ENCODE measurements at regions not wholly inside any gene's neighbourhood (a gene's known extent, or its start where the extent isn't known, plus 50 kb on each side); places are given as distances from the start of the nearest gene placed in this dataset.

- peak; percentile 31 for TF ChIP-seq CTCF (IDR thresholded peaks at IDR 0.05)
- TF ChIP-seq REST (IDR thresholded peaks at IDR 0.05; ENCODE audit: insufficient read depth in 1 of 2, low read depth in 2 of 2, low read length in 1 of 2) = no peak
Measured at GRCh38 chr6:104623052-104623690, 236.5 kb downstream of the HACE1 start.

Data from Panc1 (cell line).